ENCODE measurements at regions not wholly inside any gene's neighbourhood (a gene's known extent, or its start where the extent isn't known, plus 50 kb on each side); places are given as distances from the start of the nearest gene placed in this dataset.

DNA sequence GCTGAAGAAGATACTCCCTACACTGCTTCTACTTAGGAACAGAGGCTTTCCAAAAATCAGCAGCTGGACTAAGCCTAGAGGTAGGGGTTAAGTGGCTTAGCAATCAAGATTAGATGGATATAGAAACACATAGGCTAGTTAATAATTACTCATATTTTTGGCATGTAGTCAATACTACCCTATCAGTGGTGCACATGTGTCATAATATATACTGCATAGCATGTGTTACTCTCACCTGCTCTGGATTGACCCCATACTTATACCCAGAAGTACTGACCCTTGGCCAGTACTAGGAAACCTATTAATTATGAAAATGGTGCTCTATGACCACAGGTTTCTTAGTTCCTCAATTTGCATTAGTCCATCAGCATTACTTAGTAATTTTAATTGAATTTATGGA, 528.4 kb upstream of the LMO3 start:
- no peak for TF ChIP-seq CTCF (IDR thresholded peaks at IDR 0.05)
- no peak for TF ChIP-seq POLR2AphosphoS5 (IDR thresholded peaks at IDR 0.05)
